ENCODE measurements at regions not wholly inside any gene's neighbourhood (a gene's known extent, or its start where the extent isn't known, plus 50 kb on each side); places are given as distances from the start of the nearest gene placed in this dataset.
"Not testable (repeated sequence)": the region's sequence is repeated elsewhere in the genome, so short reads cannot be mapped to it uniquely, and the experiment has no call there.

DNA sequence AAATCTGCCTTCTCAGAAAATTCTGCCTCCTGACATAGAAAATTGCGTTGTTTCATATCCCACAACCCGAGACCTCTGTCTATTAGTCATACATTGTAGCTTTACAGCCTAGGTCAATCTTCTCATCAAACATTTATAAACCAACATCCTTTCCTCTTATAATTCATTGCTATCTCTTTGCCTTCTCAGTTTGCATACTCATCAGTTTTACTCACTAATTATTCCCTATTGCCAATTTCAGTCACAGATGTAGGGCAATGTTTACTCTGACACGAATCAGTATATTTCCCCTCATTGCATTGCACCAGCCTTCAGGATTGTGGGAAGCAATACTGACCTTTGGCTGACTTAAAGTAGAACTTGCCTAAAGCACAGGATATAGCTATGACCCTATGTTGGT lies 247.2 kb downstream of the CEMIP2 start:
- no peak overlapping the region for H3K27ac ChIP-seq
- no peak for TF ChIP-seq CTCF (conservative IDR thresholded peaks at IDR 0.05)
- no peak for TF ChIP-seq ZFX (IDR thresholded peaks at IDR 0.05)

DNA sequence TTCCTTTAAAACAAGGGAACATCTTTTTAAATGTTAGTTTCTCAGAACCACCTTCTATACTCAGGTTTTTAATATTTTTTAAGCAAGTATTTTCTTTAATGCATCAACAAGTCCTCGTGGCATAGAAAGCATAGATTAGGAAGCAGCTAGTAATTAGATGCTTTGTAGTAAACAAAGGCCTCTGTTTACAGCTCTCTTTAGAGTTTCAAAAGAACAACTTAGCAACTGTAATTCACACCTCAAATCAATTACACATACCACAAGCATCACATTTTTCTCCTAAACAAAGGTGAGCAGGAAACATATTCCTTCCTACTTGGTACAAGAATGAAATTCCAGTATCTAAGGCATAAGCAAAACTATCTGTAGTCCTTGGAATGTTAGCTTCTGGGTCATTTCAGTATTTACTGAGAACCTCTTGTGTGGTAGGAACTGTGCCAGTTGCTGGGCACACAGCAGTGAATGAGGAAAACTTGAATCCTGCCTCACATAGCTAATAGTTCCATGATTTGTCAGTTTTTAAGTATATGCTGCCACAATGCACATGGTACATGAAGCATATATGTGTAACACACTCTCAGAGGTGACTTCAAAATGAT lies 249.1 kb downstream of the CEMIP2 start:
- H3K27ac ChIP-seq = no peak overlapping the region
- no peak for TF ChIP-seq ZFX (IDR thresholded peaks at IDR 0.05)
- TF ChIP-seq CTCF (conservative IDR thresholded peaks at IDR 0.05) = no peak

- H3K27ac ChIP-seq = no peak overlapping the region
- TF ChIP-seq ZFX (IDR thresholded peaks at IDR 0.05) (no peak), CTCF (conservative IDR thresholded peaks at IDR 0.05) (no peak)
These were observed 250.1 kb downstream of the CEMIP2 start for GRCh38 chr9:71518045-71518827.

DNA sequence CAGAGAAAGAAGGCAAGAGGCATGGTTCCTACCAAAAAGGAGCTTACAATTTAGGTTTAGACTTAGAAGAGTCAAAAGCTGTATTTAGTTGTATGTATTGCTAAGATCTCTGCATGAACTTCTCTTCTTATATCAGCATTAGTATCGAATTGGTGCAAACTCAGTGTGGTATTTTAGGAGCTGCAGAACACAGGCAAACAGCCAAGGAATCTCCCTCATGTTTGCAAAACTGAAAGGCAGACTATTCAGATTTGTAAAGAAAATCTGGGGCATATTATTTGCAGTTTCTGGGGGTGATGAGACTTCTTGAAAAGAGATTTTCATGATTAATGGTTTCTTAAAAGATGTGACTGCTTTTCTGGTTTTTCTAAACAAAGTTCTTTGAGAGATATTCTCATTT lies 252.7 kb downstream of the CEMIP2 start:
- H3K27ac ChIP-seq = no peak overlapping the region
- TF ChIP-seq ZFX (IDR thresholded peaks at IDR 0.05) (no peak), CTCF (conservative IDR thresholded peaks at IDR 0.05) (no peak)

GRCh38 chr9:71515107-71515506 lies 253.2 kb downstream of the CEMIP2 start:
- no peak for TF ChIP-seq ZFX (IDR thresholded peaks at IDR 0.05)
- TF ChIP-seq CTCF (conservative IDR thresholded peaks at IDR 0.05) = no peak
- H3K27ac ChIP-seq = no peak overlapping the region

- H3K27ac ChIP-seq = no peak overlapping the region
- TF ChIP-seq ZFX (IDR thresholded peaks at IDR 0.05) (no peak), CTCF (conservative IDR thresholded peaks at IDR 0.05) (no peak)
These were observed 253.9 kb downstream of the CEMIP2 start for GRCh38 chr9:71514344-71514975.

DNA sequence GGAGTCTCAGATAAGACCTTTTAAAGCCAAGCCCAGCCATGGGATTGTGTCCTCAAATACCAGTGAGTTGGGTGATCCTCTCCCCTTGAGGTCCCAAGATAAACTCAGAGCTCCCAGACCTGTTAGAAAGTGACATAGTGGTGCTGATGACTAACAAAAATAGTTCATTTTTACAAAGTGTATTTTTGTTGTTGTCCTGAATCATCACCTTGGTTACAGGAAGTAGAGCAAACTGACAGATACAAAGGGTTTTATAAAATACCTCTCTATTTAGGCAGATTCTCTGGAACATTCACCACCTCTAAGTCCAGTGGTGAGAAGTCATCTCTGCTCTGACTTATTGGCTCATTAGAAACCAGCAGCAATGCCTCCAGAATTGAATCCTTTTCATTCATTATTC lies 259.3 kb downstream of the CEMIP2 start:
- H3K27ac ChIP-seq = no peak overlapping the region
- TF ChIP-seq ZFX (IDR thresholded peaks at IDR 0.05) = no peak
- TF ChIP-seq CTCF (conservative IDR thresholded peaks at IDR 0.05) = no peak

DNA sequence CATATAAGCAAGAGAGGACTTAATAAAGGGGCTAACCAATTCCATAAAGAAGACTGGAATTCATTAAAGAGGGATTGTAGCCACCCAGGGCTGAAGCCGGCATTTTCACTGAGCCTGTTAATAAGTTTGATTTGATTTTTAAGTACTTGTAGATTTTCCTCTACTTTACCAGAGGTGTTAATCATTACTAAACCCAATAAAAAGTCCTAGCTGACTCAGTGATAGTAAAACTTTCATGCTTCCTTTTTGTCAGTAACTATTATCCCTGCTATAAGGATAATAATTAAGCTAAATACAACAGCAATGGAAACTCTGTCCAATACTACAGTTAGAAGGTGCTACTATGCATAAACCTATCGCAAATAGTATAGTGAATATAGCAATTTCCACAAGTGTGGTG lies 260.2 kb downstream of the CEMIP2 start:
- not testable (repeated sequence) for H3K27ac ChIP-seq
